Activated CD8-positive, alpha-beta memory T cell treated with anti-CD3 and anti-CD28 coated beads, Interleukin-2, amount 50 U/mL, for 4 hours (primary cell): ENCODE measurements at regions not wholly inside any gene's neighbourhood (a gene's known extent, or its start where the extent isn't known, plus 50 kb on each side); places are given as distances from the start of the nearest gene placed in this dataset.
"Not testable (repeated sequence)": the region's sequence is repeated elsewhere in the genome, so short reads cannot be mapped to it uniquely, and the experiment has no call there.

Experiments
- DNase-seq: peaks from one replicate; pipeline ENCODE4 v3.0.0-alpha.2; 2020

- DNase-seq: no peak
Measured at GRCh38 chr17:36823850-36824677, 113.2 kb upstream of the LHX1 start.

GRCh38 chr17:36824678-36825101, 112.6 kb upstream of the LHX1 start:
- no peak for DNase-seq

- no peak for DNase-seq
Measured at GRCh38 chr17:36825113-36825512, 112.2 kb upstream of the LHX1 start.

- DNase-seq: no peak
Measured at GRCh38 chr17:36825521-36825920, 111.8 kb upstream of the LHX1 start.

GRCh38 chr17:36825951-36826350, 111.3 kb upstream of the LHX1 start:
- no peak for DNase-seq

- no peak for DNase-seq
Measured at GRCh38 chr17:36827081-36827480, 110.2 kb upstream of the LHX1 start.

- DNase-seq: no peak
Measured at GRCh38 chr17:36829676-36830075, 107.6 kb upstream of the LHX1 start.

- no peak for DNase-seq
Measured at GRCh38 chr17:36833279-36833678, 104.0 kb upstream of the LHX1 start.

- DNase-seq: no peak
Measured at GRCh38 chr17:36835036-36835435, 102.2 kb upstream of the LHX1 start.

GRCh38 chr17:36837195-36837938, 99.9 kb upstream of the LHX1 start:
- DNase-seq: no peak

GRCh38 chr17:36837939-36838272, 99.4 kb upstream of the LHX1 start:
- no peak for DNase-seq

GRCh38 chr17:36839256-36839655, 98.0 kb upstream of the LHX1 start:
- no peak for DNase-seq

- no peak for DNase-seq
Measured at GRCh38 chr17:36840796-36841195, 96.5 kb upstream of the LHX1 start.

- DNase-seq: no peak
Measured at GRCh38 chr17:36842231-36842819, 95.0 kb upstream of the LHX1 start.

- no peak for DNase-seq
Measured at GRCh38 chr17:36842963-36843558, 94.2 kb upstream of the LHX1 start.

- DNase-seq: no peak
Measured at GRCh38 chr17:36844013-36844412, 93.3 kb upstream of the LHX1 start.

GRCh38 chr17:36844601-36845000, 92.7 kb upstream of the LHX1 start:
- DNase-seq: no peak

- no peak for DNase-seq
Measured at GRCh38 chr17:36845916-36846315, 91.4 kb upstream of the LHX1 start.

GRCh38 chr17:36846410-36847292, 90.6 kb upstream of the LHX1 start:
- DNase-seq: no peak

GRCh38 chr17:36848008-36848902, 89.0 kb upstream of the LHX1 start:
- DNase-seq: no peak

- not testable (repeated sequence) for DNase-seq
Measured at GRCh38 chr17:36849020-36849419, 88.3 kb upstream of the LHX1 start.
